DND-41 (cell line): ENCODE measurements at regions not wholly inside any gene's neighbourhood (a gene's known extent, or its start where the extent isn't known, plus 50 kb on each side); places are given as distances from the start of the nearest gene placed in this dataset.

Experiments used
- ATAC-seq: fragments of 200-7000 bp; cut with Tn5 transposase; 3 replicates; pipeline ENCODE4 v1.9.1; 2021; ENCODE audit warnings: low read depth; ENCODE audit not compliant: insufficient read depth
- DNase-seq: peaks from one replicate; pipeline ENCODE4 v3.0.0-alpha.2; 2020
- H2AFZ ChIP-seq: 2 replicates; pipeline ENCODE4 v1.6.0; 2012; ENCODE audit warnings: low read depth, low read length
- H3K27ac ChIP-seq: 2 replicates; pipeline ENCODE4 v1.5.1; 2012; ENCODE audit warnings: low read length, inconsistent platforms
- H3K27me3 ChIP-seq: fragments of 200-600 bp; sonication (generic); 2 replicates; pipeline ENCODE4 v1.6.0; 2012; ENCODE audit warnings: low read length, mild to moderate bottlenecking, inconsistent platforms; ENCODE audit not compliant: insufficient read depth, poor library complexity
- H3K36me3 ChIP-seq: 2 replicates; pipeline ENCODE4 v1.5.1; 2012; ENCODE audit warnings: low read length, inconsistent platforms; ENCODE audit not compliant: insufficient read depth
- H3K4me1 ChIP-seq: 2 replicates; pipeline ENCODE4 v1.5.1; 2012; ENCODE audit warnings: mild to moderate bottlenecking, low read length; ENCODE audit not compliant: insufficient read depth
- H3K4me2 ChIP-seq: 2 replicates; pipeline ENCODE4 v1.6.0; 2012; ENCODE audit warnings: mild to moderate bottlenecking, moderate library complexity, low read length, inconsistent platforms; ENCODE audit not compliant: insufficient read depth
- H3K4me3 ChIP-seq, 2 experiments: fragments of 200-600 bp in 1 of 2; shearing (Covaris generic) in 1 of 2; 2 replicates each; pipeline ENCODE4 v1.5.1; 2012 to 2016; ENCODE audit warnings: inconsistent platforms in 2 of 2, low read length in 2 of 2, mild to moderate bottlenecking in 2 of 2, low read depth in 1 of 2, moderate library complexity in 1 of 2
- H3K79me2 ChIP-seq: 2 replicates; pipeline ENCODE4 v1.6.0; 2012; ENCODE audit warnings: low read length, inconsistent platforms; ENCODE audit not compliant: insufficient read depth
- H3K9ac ChIP-seq: 2 replicates; pipeline ENCODE4 v1.6.0; 2012; ENCODE audit warnings: low read depth, mild to moderate bottlenecking, inconsistent platforms, low read length, moderate library complexity
- H3K9me3 ChIP-seq: 2 replicates; pipeline ENCODE4 v1.5.1; 2012; ENCODE audit warnings: low read length, moderate library complexity, mild to moderate bottlenecking, inconsistent platforms; ENCODE audit not compliant: insufficient read depth, severe bottlenecking
- H4K20me1 ChIP-seq: 2 replicates; pipeline ENCODE4 v1.6.0; 2012; ENCODE audit warnings: low read length; ENCODE audit not compliant: insufficient read depth
- EZH2 ChIP-seq: IDR thresholded peaks from 3 replicates; pipeline ENCODE4 v1.6.1; 2012; ENCODE audit warnings: borderline replicate concordance, low read depth, mild to moderate bottlenecking, moderate library complexity, low read length, inconsistent platforms; ENCODE audit not compliant: severe bottlenecking
- TF ChIP-seq, protein P1 (sequence below): IDR thresholded peaks from 2 replicates; pipeline ENCODE4 v1.5.1; 2012; ENCODE audit warnings: borderline replicate concordance, low read length, moderate library complexity, mild to moderate bottlenecking; ENCODE audit not compliant: poor library complexity, severe bottlenecking; ENCODE audit errors: extremely low read depth

- no peaks in the 10 kb centered on the region for H3K36me3 ChIP-seq
- H3K27ac ChIP-seq, result no peak overlapping the region
- no peak for TF ChIP-seq EZH2
- TF ChIP-seq, protein P1, sequence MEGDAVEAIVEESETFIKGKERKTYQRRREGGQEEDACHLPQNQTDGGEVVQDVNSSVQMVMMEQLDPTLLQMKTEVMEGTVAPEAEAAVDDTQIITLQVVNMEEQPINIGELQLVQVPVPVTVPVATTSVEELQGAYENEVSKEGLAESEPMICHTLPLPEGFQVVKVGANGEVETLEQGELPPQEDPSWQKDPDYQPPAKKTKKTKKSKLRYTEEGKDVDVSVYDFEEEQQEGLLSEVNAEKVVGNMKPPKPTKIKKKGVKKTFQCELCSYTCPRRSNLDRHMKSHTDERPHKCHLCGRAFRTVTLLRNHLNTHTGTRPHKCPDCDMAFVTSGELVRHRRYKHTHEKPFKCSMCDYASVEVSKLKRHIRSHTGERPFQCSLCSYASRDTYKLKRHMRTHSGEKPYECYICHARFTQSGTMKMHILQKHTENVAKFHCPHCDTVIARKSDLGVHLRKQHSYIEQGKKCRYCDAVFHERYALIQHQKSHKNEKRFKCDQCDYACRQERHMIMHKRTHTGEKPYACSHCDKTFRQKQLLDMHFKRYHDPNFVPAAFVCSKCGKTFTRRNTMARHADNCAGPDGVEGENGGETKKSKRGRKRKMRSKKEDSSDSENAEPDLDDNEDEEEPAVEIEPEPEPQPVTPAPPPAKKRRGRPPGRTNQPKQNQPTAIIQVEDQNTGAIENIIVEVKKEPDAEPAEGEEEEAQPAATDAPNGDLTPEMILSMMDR, result no peak
- H2AFZ ChIP-seq, result no peak overlapping the region
- H3K79me2 ChIP-seq, result no peaks in the 10 kb centered on the region
- H4K20me1 ChIP-seq, result no peaks in the 10 kb centered on the region
- H3K27me3 ChIP-seq, result no peaks in the 10 kb centered on the region
- H3K4me1 ChIP-seq, result no peaks in the 10 kb centered on the region
- no peak overlapping the region for H3K9ac ChIP-seq
- H3K4me2 ChIP-seq, result no peak overlapping the region
- no peaks in the 10 kb centered on the region for H3K9me3 ChIP-seq
- ATAC-seq, result no peak
- H3K4me3 ChIP-seq, result no peak overlapping the region
- DNase-seq, result no peak
Measured at GRCh38 chr3:147493065-147493464, 83.9 kb downstream of the ZIC1 start.

DNA sequence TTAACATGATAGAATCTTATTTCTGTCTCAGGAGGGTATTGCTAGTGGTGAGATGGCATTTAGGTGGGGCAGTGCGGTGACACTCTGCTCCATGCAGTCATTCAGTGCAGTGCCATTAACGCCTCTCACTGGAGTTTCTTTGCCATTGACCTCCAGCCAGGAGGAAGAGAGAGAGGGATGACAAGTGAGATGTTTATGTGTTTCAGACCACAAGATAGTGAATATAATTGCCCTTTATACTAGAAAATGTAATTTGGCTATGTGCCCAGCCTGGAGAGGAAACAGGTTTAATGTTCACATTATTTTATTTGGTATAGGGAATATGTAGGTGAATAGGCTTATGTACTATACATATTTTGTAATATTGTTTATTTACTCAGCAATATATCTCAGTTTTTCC is 84.5 kb downstream of the ZIC1 start:
- H3K9me3 ChIP-seq, result no peaks in the 10 kb centered on the region
- no peak overlapping the region for H2AFZ ChIP-seq
- ATAC-seq (no peak), DNase-seq (no peak)
- no peak overlapping the region for H3K4me3 ChIP-seq
- no peaks in the 10 kb centered on the region for H3K4me1 ChIP-seq
- no peaks in the 10 kb centered on the region for H3K27me3 ChIP-seq
- TF ChIP-seq EZH2, result no peak
- TF ChIP-seq, protein P1, result no peak
- H3K9ac ChIP-seq, result no peak overlapping the region
- no peaks in the 10 kb centered on the region for H4K20me1 ChIP-seq
- no peak overlapping the region for H3K4me2 ChIP-seq
- H3K79me2 ChIP-seq, result no peaks in the 10 kb centered on the region
- H3K27ac ChIP-seq, result no peak overlapping the region
- H3K36me3 ChIP-seq, result no peaks in the 10 kb centered on the region

- Histone ChIP-seq H2AFZ (no peak overlapping the region), H4K20me1 (no peaks in the 10 kb centered on the region), H3K27me3 (no peaks in the 10 kb centered on the region), H3K36me3 (no peaks in the 10 kb centered on the region), H3K9me3 (no peaks in the 10 kb centered on the region), H3K9ac (no peak overlapping the region), H3K4me1 (no peaks in the 10 kb centered on the region), H3K79me2 (no peaks in the 10 kb centered on the region), H3K4me3 (no peak overlapping the region), H3K27ac (no peak overlapping the region), H3K4me2 (no peak overlapping the region)
- no peak for ATAC-seq
- TF ChIP-seq, protein P1, result no peak
- no peak for TF ChIP-seq EZH2
- no peak for DNase-seq
Measured at GRCh38 chr3:147497286-147497685, 88.1 kb downstream of the ZIC1 start.

- H3K36me3 ChIP-seq, result no peaks in the 10 kb centered on the region
- no peaks in the 10 kb centered on the region for H3K27me3 ChIP-seq
- DNase-seq (no peak), ATAC-seq (no peak)
- no peak overlapping the region for H3K27ac ChIP-seq
- TF ChIP-seq EZH2, result no peak
- TF ChIP-seq, protein P1, result no peak
- no peaks in the 10 kb centered on the region for H3K9me3 ChIP-seq
- no peak overlapping the region for H3K4me3 ChIP-seq
- H3K4me2 ChIP-seq, result no peak overlapping the region
- no peak overlapping the region for H2AFZ ChIP-seq
- H3K79me2 ChIP-seq, result no peaks in the 10 kb centered on the region
- H4K20me1 ChIP-seq, result no peaks in the 10 kb centered on the region
- H3K9ac ChIP-seq, result no peak overlapping the region
- no peaks in the 10 kb centered on the region for H3K4me1 ChIP-seq
Measured at GRCh38 chr3:147507638-147508286, 98.6 kb downstream of the ZIC1 start.
